ENCODE measurements at regions not wholly inside any gene's neighbourhood (a gene's known extent, or its start where the extent isn't known, plus 50 kb on each side); places are given as distances from the start of the nearest gene placed in this dataset.
A peak's percentile ranks its signal among the peaks of the same experiment; 100 is the strongest.

- peak in 3 of 10 donors; percentile 9 to 54 (median 43) for DNase-seq
- intact Hi-C loops (cut with DNase I) = no loop called here
Measured at GRCh38 chr10:131844529-131845084, 56.2 kb upstream of the PPP2R2D start.

- peak in 3 of 10 donors; percentile 22 to 53 (median 47) for DNase-seq
- intact Hi-C loops (cut with DNase I) = no loop called here
Measured at GRCh38 chr10:131845505-131846239, 55.1 kb upstream of the PPP2R2D start.

- peak in 4 of 10 donors; percentile 19 to 80 (median 74) for DNase-seq
- intact Hi-C loops (cut with DNase I) = no loop called here
Measured at GRCh38 chr10:131846240-131847101, 54.3 kb upstream of the PPP2R2D start.

GRCh38 chr10:131847241-131847783 lies 53.5 kb upstream of the PPP2R2D start:
- intact Hi-C loops (cut with DNase I) = no loop called here
- DNase-seq = peak in 3 of 10 donors; percentile 15 to 84 (median 65)

- DNase-seq = peak in 3 of 10 donors; percentile 8 to 76 (median 74)
Measured at GRCh38 chr10:131848296-131848695, 52.5 kb upstream of the PPP2R2D start.

GRCh38 chr10:131848741-131849590 lies 51.8 kb upstream of the PPP2R2D start:
- peak in 6 of 10 donors; percentile 40 to 91 (median 71) for DNase-seq
- intact Hi-C loops (cut with DNase I) = no loop called here

More at GRCh38 chr10:131848296-131848695, 52.5 kb upstream of the PPP2R2D start:
- intact Hi-C loops (cut with DNase I) = no loop called here

GRCh38 chr10:131849591-131850382 lies 51.0 kb upstream of the PPP2R2D start:
- intact Hi-C loops (cut with DNase I) = no loop called here
- DNase-seq = peak in 3 of 10 donors; percentile 20 to 82 (median 52)

GRCh38 chr10:131850383-131850870 lies 50.4 kb upstream of the PPP2R2D start:
- intact Hi-C loops (cut with DNase I) = no loop called here

More at GRCh38 chr10:131850383-131850870, 50.4 kb upstream of the PPP2R2D start:
- no peak for DNase-seq

All from posterior cingulate gyrus (tissue), 11 donors.